ENCODE measurements at regions not wholly inside any gene's neighbourhood (a gene's known extent, or its start where the extent isn't known, plus 50 kb on each side); places are given as distances from the start of the nearest gene placed in this dataset.

- DNase-seq (ENCODE audit: low spot score) = no peak
These were observed 104.8 kb upstream of the UBL3 start for GRCh38 chr13:29955137-29955650.

- no peak for DNase-seq (ENCODE audit: low spot score)
These were observed 103.9 kb upstream of the UBL3 start for GRCh38 chr13:29954082-29955028.

- DNase-seq (ENCODE audit: low spot score) = no peak
These were observed 103.1 kb upstream of the UBL3 start for GRCh38 chr13:29953542-29953941.

GRCh38 chr13:29952245-29952644, 101.8 kb upstream of the UBL3 start:
- DNase-seq (ENCODE audit: low spot score) = no peak

GRCh38 chr13:29948791-29949190, 98.4 kb upstream of the UBL3 start:
- no peak for DNase-seq (ENCODE audit: low spot score)

GRCh38 chr13:29948244-29948643, 97.8 kb upstream of the UBL3 start:
- DNase-seq (ENCODE audit: low spot score) = no peak

- DNase-seq (ENCODE audit: low spot score) = no peak
These were observed 97.4 kb upstream of the UBL3 start for GRCh38 chr13:29947839-29948238.

GRCh38 chr13:29946093-29946492, 95.7 kb upstream of the UBL3 start:
- no peak for DNase-seq (ENCODE audit: low spot score)

- no peak for DNase-seq (ENCODE audit: low spot score)
These were observed 93.3 kb upstream of the UBL3 start for GRCh38 chr13:29943686-29944085.

- DNase-seq (ENCODE audit: low spot score) = no peak
These were observed 92.9 kb upstream of the UBL3 start for GRCh38 chr13:29943273-29943672.

- DNase-seq (ENCODE audit: low spot score) = no peak
These were observed 90.3 kb upstream of the UBL3 start for GRCh38 chr13:29940715-29941114.

GRCh38 chr13:29939158-29939557, 88.7 kb upstream of the UBL3 start:
- DNase-seq (ENCODE audit: low spot score) = no peak

- no peak for DNase-seq (ENCODE audit: low spot score)
These were observed 87.4 kb upstream of the UBL3 start for GRCh38 chr13:29937841-29938240.

GRCh38 chr13:29937379-29937778, 87.0 kb upstream of the UBL3 start:
- DNase-seq (ENCODE audit: low spot score) = no peak

- no peak for DNase-seq (ENCODE audit: low spot score)
These were observed 86.5 kb upstream of the UBL3 start for GRCh38 chr13:29936956-29937355.

- no peak for DNase-seq (ENCODE audit: low spot score)
These were observed 85.8 kb upstream of the UBL3 start for GRCh38 chr13:29936051-29936813.

- no peak for DNase-seq (ENCODE audit: low spot score)
These were observed 85.0 kb upstream of the UBL3 start for GRCh38 chr13:29935309-29935981.

GRCh38 chr13:29934531-29935308, 84.3 kb upstream of the UBL3 start:
- DNase-seq (ENCODE audit: low spot score) = no peak

GRCh38 chr13:29933401-29933800, 83.0 kb upstream of the UBL3 start:
- no peak for DNase-seq (ENCODE audit: low spot score)

- no peak for DNase-seq (ENCODE audit: low spot score)
These were observed 81.3 kb upstream of the UBL3 start for GRCh38 chr13:29931696-29932095.

- no peak for DNase-seq (ENCODE audit: low spot score)
These were observed 78.8 kb upstream of the UBL3 start for GRCh38 chr13:29929062-29929847.

Measured in LoVo (cell line).